ENCODE measurements at regions not wholly inside any gene's neighbourhood (a gene's known extent, or its start where the extent isn't known, plus 50 kb on each side); places are given as distances from the start of the nearest gene placed in this dataset.

DNA sequence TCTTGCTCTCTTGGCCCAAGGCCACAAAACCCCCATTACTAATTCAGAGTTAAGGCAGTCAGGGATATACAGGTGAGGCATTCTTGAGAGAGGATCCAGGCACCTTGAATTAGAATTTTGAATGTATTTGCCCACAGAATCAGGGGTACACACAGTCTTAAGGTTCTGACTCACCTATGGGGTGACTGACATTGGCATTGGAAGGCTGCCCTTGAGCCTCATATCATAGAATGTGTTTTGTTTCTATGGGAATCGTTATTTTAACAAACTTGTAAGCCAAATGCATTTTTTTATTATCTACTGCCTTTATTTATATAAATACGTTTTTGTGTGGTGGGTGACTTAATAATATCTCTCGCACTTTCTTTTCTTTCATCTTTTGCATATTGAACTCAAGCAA lies 218.6 kb upstream of the CITED2 start:
- TF ChIP-seq, protein P1, sequence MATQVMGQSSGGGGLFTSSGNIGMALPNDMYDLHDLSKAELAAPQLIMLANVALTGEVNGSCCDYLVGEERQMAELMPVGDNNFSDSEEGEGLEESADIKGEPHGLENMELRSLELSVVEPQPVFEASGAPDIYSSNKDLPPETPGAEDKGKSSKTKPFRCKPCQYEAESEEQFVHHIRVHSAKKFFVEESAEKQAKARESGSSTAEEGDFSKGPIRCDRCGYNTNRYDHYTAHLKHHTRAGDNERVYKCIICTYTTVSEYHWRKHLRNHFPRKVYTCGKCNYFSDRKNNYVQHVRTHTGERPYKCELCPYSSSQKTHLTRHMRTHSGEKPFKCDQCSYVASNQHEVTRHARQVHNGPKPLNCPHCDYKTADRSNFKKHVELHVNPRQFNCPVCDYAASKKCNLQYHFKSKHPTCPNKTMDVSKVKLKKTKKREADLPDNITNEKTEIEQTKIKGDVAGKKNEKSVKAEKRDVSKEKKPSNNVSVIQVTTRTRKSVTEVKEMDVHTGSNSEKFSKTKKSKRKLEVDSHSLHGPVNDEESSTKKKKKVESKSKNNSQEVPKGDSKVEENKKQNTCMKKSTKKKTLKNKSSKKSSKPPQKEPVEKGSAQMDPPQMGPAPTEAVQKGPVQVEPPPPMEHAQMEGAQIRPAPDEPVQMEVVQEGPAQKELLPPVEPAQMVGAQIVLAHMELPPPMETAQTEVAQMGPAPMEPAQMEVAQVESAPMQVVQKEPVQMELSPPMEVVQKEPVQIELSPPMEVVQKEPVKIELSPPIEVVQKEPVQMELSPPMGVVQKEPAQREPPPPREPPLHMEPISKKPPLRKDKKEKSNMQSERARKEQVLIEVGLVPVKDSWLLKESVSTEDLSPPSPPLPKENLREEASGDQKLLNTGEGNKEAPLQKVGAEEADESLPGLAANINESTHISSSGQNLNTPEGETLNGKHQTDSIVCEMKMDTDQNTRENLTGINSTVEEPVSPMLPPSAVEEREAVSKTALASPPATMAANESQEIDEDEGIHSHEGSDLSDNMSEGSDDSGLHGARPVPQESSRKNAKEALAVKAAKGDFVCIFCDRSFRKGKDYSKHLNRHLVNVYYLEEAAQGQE (IDR thresholded peaks at IDR 0.05; ENCODE audit: borderline replicate concordance) = no peak
- TF ChIP-seq MXI1 (conservative IDR thresholded peaks at IDR 0.05; ENCODE audit: poor library complexity, severe bottlenecking) (no peak), EZH2 (IDR thresholded peaks at IDR 0.05; ENCODE audit: borderline replicate concordance, insufficient read depth, low read length, poor library complexity, severe bottlenecking) (no peak), TAF1 (IDR thresholded peaks at IDR 0.05; ENCODE audit: low read depth) (no peak), SMC3 (conservative IDR thresholded peaks at IDR 0.05; ENCODE audit: poor library complexity) (no peak), RAD21 (conservative IDR thresholded peaks at IDR 0.05) (no peak), EP300 (conservative IDR thresholded peaks at IDR 0.05; ENCODE audit: poor library complexity, severe bottlenecking) (no peak), POLR2AphosphoS5 (IDR thresholded peaks at IDR 0.05) (no peak)
- TF ChIP-seq, protein P2, sequence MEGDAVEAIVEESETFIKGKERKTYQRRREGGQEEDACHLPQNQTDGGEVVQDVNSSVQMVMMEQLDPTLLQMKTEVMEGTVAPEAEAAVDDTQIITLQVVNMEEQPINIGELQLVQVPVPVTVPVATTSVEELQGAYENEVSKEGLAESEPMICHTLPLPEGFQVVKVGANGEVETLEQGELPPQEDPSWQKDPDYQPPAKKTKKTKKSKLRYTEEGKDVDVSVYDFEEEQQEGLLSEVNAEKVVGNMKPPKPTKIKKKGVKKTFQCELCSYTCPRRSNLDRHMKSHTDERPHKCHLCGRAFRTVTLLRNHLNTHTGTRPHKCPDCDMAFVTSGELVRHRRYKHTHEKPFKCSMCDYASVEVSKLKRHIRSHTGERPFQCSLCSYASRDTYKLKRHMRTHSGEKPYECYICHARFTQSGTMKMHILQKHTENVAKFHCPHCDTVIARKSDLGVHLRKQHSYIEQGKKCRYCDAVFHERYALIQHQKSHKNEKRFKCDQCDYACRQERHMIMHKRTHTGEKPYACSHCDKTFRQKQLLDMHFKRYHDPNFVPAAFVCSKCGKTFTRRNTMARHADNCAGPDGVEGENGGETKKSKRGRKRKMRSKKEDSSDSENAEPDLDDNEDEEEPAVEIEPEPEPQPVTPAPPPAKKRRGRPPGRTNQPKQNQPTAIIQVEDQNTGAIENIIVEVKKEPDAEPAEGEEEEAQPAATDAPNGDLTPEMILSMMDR (IDR thresholded peaks at IDR 0.05; ENCODE audit: poor library complexity, severe bottlenecking) = no peak
- H3K79me2 ChIP-seq (replicated peaks; ENCODE audit: insufficient read depth, low read length) = no peaks in the 10 kb centered on the region
- no peak overlapping the region for H3K4me3 ChIP-seq (ENCODE audit: low read length)
- H3F3A ChIP-seq (ENCODE audit: insufficient read depth, low read length, poor library complexity, severe bottlenecking) = no peaks in the 10 kb centered on the region
- no peak overlapping the region for H3K9ac ChIP-seq (ENCODE audit: low read length)
- no peak overlapping the region for H2AFZ ChIP-seq (ENCODE audit: low read depth, low read length)
- H3K27ac ChIP-seq (ENCODE audit: low read length) = no peak overlapping the region
- H3K9me3 ChIP-seq (ENCODE audit: low read length) = no peaks in the 10 kb centered on the region
- H3K27me3 ChIP-seq (ENCODE audit: insufficient read depth, low read depth, low read length) = no peaks in the 10 kb centered on the region
- H3K9me2 ChIP-seq (ENCODE audit: insufficient read depth, low read length) = no peaks in the 10 kb centered on the region
- H4K20me1 ChIP-seq (ENCODE audit: insufficient read depth) = no peaks in the 10 kb centered on the region
- no peak overlapping the region for H3K4me2 ChIP-seq (ENCODE audit: low read length)
- no peaks in the 10 kb centered on the region for H3K36me3 ChIP-seq (ENCODE audit: insufficient read depth, low read length)

DNA sequence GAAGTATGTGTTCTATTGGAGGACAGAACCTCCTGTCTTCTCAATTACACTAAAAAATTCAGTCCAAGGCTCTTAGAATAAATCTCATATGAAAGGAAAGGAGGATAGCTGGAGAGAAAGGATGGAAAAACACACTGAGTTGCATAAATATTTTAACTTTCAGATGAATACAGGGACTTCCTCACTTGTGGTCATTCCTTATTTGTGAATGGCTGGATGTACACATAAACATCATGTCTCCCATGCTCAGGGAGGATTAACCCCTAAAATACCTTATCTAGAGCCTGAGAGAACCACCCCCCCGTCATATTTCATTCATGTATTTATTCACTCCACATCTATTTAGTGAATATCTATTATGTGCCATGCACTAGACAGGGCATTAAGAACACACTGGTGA lies 217.6 kb upstream of the CITED2 start:
- Histone ChIP-seq H3K27me3 (ENCODE audit: insufficient read depth, low read depth, low read length) (no peaks in the 10 kb centered on the region), H3K4me2 (ENCODE audit: low read length) (no peak overlapping the region), H3K36me3 (ENCODE audit: insufficient read depth, low read length) (no peaks in the 10 kb centered on the region), H3K79me2 (replicated peaks; ENCODE audit: insufficient read depth, low read length) (no peaks in the 10 kb centered on the region), H3K27ac (ENCODE audit: low read length) (no peak overlapping the region), H4K20me1 (ENCODE audit: insufficient read depth) (no peaks in the 10 kb centered on the region), H2AFZ (ENCODE audit: low read depth, low read length) (no peak overlapping the region), H3K4me3 (ENCODE audit: low read length) (no peak overlapping the region), H3K9me2 (ENCODE audit: insufficient read depth, low read length) (no peaks in the 10 kb centered on the region), H3K9ac (ENCODE audit: low read length) (no peak overlapping the region), H3K9me3 (ENCODE audit: low read length) (no peaks in the 10 kb centered on the region), H3F3A (ENCODE audit: insufficient read depth, low read length, poor library complexity, severe bottlenecking) (no peaks in the 10 kb centered on the region)
- TF ChIP-seq EP300 (conservative IDR thresholded peaks at IDR 0.05; ENCODE audit: poor library complexity, severe bottlenecking) = no peak
- no peak for TF ChIP-seq RAD21 (conservative IDR thresholded peaks at IDR 0.05)
- no peak for TF ChIP-seq TAF1 (IDR thresholded peaks at IDR 0.05; ENCODE audit: low read depth)

All from neural cell (in vitro differentiated cells).